AG09319 (cell line): ENCODE measurements at regions not wholly inside any gene's neighbourhood (a gene's known extent, or its start where the extent isn't known, plus 50 kb on each side); places are given as distances from the start of the nearest gene placed in this dataset.

ENCODE experiments used
- DNase-seq: peaks from one replicate; pipeline ENCODE4 v3.0.0-alpha.2; 2010; ENCODE audit warnings: low read depth; ENCODE audit errors: extremely low read depth
- TF ChIP-seq, protein P1 (sequence below): IDR thresholded peaks from 2 replicates; pipeline ENCODE4 v1.5.1; 2011; ENCODE audit warnings: low read depth, mild to moderate bottlenecking, inconsistent platforms, low read length, moderate library complexity

DNA sequence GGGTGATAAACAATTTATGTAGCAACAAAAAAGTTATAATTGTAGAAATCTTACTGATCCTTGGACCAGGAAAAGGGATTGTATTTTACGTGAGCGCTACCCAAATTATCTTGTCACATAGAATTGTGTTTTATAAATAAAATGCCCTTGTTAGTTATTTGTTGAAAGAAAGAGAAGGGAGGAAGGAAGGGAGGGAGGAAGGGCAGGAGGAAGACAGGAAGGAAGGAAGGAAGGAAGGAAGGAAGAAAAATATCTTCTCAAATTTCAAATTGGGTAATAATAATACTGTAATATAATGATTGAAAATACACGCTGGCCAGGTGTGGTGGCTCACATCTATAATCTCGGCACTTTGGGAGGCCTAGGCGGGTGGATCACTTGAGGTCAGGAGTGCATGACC is 206.2 kb upstream of the TLL1 start:
- TF ChIP-seq, protein P1, sequence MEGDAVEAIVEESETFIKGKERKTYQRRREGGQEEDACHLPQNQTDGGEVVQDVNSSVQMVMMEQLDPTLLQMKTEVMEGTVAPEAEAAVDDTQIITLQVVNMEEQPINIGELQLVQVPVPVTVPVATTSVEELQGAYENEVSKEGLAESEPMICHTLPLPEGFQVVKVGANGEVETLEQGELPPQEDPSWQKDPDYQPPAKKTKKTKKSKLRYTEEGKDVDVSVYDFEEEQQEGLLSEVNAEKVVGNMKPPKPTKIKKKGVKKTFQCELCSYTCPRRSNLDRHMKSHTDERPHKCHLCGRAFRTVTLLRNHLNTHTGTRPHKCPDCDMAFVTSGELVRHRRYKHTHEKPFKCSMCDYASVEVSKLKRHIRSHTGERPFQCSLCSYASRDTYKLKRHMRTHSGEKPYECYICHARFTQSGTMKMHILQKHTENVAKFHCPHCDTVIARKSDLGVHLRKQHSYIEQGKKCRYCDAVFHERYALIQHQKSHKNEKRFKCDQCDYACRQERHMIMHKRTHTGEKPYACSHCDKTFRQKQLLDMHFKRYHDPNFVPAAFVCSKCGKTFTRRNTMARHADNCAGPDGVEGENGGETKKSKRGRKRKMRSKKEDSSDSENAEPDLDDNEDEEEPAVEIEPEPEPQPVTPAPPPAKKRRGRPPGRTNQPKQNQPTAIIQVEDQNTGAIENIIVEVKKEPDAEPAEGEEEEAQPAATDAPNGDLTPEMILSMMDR: no peak
- DNase-seq: no peak

GRCh38 chr4:165667969-165668368 is 205.1 kb upstream of the TLL1 start:
- DNase-seq: no peak
- TF ChIP-seq, protein P1: no peak

DNA sequence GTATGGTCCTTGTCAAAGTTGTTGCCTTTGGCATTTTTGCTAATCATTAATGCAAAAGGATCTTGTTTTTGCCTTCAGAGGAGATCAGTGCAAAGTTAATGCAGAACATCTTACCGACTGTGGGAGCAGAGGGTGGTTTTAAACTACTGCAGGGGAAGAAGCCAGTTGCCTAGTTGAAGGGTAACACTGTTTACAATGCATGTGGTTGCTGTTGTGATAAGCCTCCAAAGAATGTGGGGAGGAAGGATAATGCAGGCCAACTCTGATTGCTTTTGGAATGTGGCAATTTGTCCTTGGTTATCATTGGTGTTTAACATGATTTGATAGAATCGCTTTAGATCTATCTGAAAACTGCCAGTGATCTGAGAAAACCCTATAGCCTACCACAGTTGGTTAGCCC is 204.3 kb upstream of the TLL1 start:
- TF ChIP-seq, protein P1: no peak
- DNase-seq: no peak

- TF ChIP-seq, protein P1: no peak
- DNase-seq: no peak
These were observed 196.0 kb upstream of the TLL1 start for GRCh38 chr4:165677081-165677480.

- DNase-seq: no peak
- TF ChIP-seq, protein P1: no peak
These were observed 194.7 kb upstream of the TLL1 start for GRCh38 chr4:165678236-165678935.

DNA sequence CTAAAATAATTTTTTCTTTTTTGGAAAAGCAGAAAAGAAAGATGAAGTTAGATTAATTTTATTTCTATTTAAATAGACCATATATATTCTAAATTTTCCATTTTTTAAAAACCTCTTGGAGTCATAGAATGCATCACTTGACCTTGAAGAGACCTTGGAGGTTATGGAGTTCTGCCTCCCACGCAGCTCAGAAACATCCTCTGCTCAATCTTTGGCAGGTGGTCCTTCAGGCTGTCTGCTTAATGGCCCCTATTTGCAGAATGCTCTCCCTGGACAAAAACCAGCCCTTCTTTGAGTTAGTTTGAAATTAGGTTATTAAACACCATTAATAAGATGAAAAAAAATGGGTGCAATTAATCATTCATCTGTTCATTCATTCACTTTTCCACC is 194.1 kb upstream of the TLL1 start:
- TF ChIP-seq, protein P1: no peak
- DNase-seq: no peak

GRCh38 chr4:165680821-165681220 is 192.2 kb upstream of the TLL1 start:
- TF ChIP-seq, protein P1: no peak
- no peak for DNase-seq
